ENCODE measurements at regions not wholly inside any gene's neighbourhood (a gene's known extent, or its start where the extent isn't known, plus 50 kb on each side); places are given as distances from the start of the nearest gene placed in this dataset.

DNA sequence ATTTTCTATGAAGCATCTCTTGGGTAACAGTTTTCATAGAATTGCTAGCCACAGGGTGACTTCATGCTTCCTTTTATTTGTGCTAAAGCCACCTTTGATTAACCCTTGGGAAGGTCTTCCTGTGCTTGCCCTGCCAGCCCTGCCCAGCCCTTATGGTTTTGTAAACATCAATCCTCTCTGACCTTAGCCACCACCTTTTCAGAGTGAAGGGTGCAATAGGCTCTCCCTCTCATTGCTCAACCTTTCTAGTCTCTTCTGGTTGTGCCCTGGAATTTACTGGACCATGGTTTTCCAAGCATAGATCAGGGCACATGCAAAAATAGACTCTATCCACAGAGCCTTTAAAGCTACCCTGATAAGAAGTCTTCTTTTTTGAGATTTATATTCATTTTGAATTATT, 77.7 kb upstream of the FRMD6 start:
- no peak overlapping the region for H3K27ac Mint-ChIP-seq (ENCODE audit: unreplicated experiment)
- H3K4me3 Mint-ChIP-seq (ENCODE audit: unreplicated experiment), result no peak overlapping the region
- H3K36me3 Mint-ChIP-seq (ENCODE audit: unreplicated experiment), result no peaks in the 10 kb centered on the region
- no peak for DNase-seq (ENCODE audit: extremely low spot score, unreplicated experiment)
- peaks cover 17% of the 10 kb centered on the region for H3K4me1 Mint-ChIP-seq (ENCODE audit: unreplicated experiment)
- H3K9me3 Mint-ChIP-seq (ENCODE audit: unreplicated experiment), result no peaks in the 10 kb centered on the region
- TF ChIP-seq, protein P1, sequence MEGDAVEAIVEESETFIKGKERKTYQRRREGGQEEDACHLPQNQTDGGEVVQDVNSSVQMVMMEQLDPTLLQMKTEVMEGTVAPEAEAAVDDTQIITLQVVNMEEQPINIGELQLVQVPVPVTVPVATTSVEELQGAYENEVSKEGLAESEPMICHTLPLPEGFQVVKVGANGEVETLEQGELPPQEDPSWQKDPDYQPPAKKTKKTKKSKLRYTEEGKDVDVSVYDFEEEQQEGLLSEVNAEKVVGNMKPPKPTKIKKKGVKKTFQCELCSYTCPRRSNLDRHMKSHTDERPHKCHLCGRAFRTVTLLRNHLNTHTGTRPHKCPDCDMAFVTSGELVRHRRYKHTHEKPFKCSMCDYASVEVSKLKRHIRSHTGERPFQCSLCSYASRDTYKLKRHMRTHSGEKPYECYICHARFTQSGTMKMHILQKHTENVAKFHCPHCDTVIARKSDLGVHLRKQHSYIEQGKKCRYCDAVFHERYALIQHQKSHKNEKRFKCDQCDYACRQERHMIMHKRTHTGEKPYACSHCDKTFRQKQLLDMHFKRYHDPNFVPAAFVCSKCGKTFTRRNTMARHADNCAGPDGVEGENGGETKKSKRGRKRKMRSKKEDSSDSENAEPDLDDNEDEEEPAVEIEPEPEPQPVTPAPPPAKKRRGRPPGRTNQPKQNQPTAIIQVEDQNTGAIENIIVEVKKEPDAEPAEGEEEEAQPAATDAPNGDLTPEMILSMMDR (IDR thresholded peaks at IDR 0.05), result no peak
- H3K27me3 Mint-ChIP-seq (ENCODE audit: unreplicated experiment), result no peaks in the 10 kb centered on the region

DNA sequence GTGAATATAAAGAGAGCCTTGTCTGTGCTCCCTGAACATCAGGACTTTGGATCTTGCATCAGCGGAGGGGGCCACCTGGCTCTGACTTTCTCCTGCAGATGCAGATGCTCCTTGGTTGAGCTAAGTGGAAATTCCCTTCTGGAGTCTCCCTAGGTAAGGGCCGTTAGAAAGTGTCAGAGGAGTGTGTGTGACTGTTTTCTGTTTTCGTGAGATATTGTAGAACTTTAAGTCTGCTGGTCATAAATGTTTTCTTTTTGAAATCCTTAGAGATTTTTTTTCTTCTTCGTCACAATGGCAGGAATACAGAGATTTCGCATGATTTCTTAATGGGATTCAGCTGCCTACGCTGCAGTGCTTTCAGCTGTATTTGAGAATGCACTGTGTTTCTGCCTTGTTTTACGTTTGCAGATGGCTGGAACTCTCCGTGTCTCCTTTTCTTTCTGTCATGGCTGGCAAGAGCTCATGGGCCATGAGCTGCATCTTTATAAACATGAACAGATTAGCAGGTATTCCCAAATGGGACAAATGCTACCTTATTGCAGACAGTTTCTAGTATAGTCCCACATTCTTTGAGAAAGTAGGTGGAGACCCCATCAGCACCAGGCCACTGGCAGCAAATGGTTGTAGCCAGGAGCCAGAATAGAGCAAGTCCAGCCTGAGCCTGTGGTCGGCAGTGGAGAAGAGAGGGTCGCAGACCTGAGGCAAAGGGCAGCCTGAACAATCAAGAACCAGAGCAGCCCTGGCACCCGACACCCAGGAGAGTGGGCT, 76.2 kb upstream of the FRMD6 start:
- Mint-ChIP-seq H3K27ac (ENCODE audit: unreplicated experiment) (no peak overlapping the region), H3K4me3 (ENCODE audit: unreplicated experiment) (no peak overlapping the region), H3K36me3 (ENCODE audit: unreplicated experiment) (no peaks in the 10 kb centered on the region), H3K9me3 (ENCODE audit: unreplicated experiment) (no peaks in the 10 kb centered on the region), H3K27me3 (ENCODE audit: unreplicated experiment) (no peaks in the 10 kb centered on the region), H3K4me1 (ENCODE audit: unreplicated experiment) (peaks cover 17% of the 10 kb centered on the region)
- TF ChIP-seq, protein P1 (IDR thresholded peaks at IDR 0.05), result no peak
- DNase-seq (ENCODE audit: extremely low spot score, unreplicated experiment), result no peak

DNA sequence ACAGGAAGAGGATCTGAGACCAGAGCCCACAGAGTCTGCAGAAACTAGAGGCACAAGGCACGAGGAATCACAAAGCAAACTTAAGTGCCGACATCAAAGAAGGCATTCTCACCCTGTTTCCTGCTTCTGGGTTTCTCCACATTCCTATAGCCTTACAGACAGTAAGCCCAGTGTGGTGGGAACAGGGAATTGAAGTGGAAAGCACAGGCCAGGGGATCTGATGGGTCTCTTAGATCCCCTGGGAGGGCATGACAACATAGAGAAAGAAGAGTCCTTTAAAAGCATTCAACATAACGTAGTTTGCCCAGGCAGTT, 75.6 kb upstream of the FRMD6 start:
- Mint-ChIP-seq H3K36me3 (ENCODE audit: unreplicated experiment) (no peaks in the 10 kb centered on the region), H3K9me3 (ENCODE audit: unreplicated experiment) (no peaks in the 10 kb centered on the region), H3K4me3 (ENCODE audit: unreplicated experiment) (no peak overlapping the region), H3K4me1 (ENCODE audit: unreplicated experiment) (peaks cover 19% of the 10 kb centered on the region), H3K27ac (ENCODE audit: unreplicated experiment) (no peak overlapping the region), H3K27me3 (ENCODE audit: unreplicated experiment) (no peaks in the 10 kb centered on the region)
- DNase-seq (ENCODE audit: extremely low spot score, unreplicated experiment), result no peak
- TF ChIP-seq, protein P1 (IDR thresholded peaks at IDR 0.05), result no peak

DNA sequence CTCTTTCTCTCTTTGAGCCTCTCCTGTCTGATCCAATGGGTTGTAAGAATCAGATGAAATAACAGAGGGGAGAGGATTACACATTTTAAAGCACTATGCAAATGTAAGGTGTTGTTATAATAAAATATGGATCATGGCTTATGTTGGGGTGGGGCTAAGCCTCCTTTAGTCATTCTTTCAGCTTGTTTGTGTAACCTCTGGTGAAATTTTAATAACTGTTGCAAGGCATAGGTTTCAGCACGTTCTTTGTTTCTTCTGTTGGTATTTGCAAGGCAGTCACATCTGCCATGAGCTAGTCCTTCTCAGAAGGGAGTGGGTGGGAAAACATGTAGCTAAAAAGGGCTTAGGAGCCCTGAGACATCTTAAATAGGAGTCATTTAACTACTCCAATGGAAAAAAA, 74.8 kb upstream of the FRMD6 start:
- H3K36me3 Mint-ChIP-seq (ENCODE audit: unreplicated experiment), result no peaks in the 10 kb centered on the region
- TF ChIP-seq, protein P1 (IDR thresholded peaks at IDR 0.05), result no peak
- H3K4me3 Mint-ChIP-seq (ENCODE audit: unreplicated experiment), result no peak overlapping the region
- no peaks in the 10 kb centered on the region for H3K9me3 Mint-ChIP-seq (ENCODE audit: unreplicated experiment)
- H3K4me1 Mint-ChIP-seq (ENCODE audit: unreplicated experiment), result peaks cover 22% of the 10 kb centered on the region
- DNase-seq (ENCODE audit: extremely low spot score, unreplicated experiment), result no peak
- no peaks in the 10 kb centered on the region for H3K27me3 Mint-ChIP-seq (ENCODE audit: unreplicated experiment)
- no peak overlapping the region for H3K27ac Mint-ChIP-seq (ENCODE audit: unreplicated experiment)

DNA sequence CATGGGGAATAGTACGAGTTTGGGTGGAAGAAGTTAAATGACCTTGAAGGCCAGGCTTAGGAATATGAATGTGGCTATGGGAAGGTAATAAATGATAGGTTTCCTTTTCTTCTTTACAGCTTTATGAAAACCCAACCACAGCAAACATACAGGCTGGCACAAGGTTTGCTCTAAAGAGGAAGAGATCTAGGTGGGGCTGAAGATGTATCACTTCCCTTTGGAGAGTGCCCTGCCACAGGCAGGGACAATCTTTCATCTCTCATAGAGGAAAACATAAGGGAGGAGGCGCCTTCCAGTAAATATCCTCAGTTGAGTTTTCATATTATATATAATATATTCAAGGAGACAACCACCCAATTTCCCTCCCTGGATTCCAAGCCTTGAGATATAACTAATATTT, 72.9 kb upstream of the FRMD6 start:
- H3K4me1 Mint-ChIP-seq (ENCODE audit: unreplicated experiment), result peaks cover 22% of the 10 kb centered on the region
- DNase-seq (ENCODE audit: extremely low spot score, unreplicated experiment), result no peak
- TF ChIP-seq, protein P1 (IDR thresholded peaks at IDR 0.05), result no peak
- no peaks in the 10 kb centered on the region for H3K27me3 Mint-ChIP-seq (ENCODE audit: unreplicated experiment)
- H3K36me3 Mint-ChIP-seq (ENCODE audit: unreplicated experiment), result no peaks in the 10 kb centered on the region
- no peak overlapping the region for H3K27ac Mint-ChIP-seq (ENCODE audit: unreplicated experiment)
- no peak overlapping the region for H3K4me3 Mint-ChIP-seq (ENCODE audit: unreplicated experiment)
- no peaks in the 10 kb centered on the region for H3K9me3 Mint-ChIP-seq (ENCODE audit: unreplicated experiment)

Data from osteocyte (in vitro differentiated cells).